GM23338 (cell line): ENCODE measurements at regions not wholly inside any gene's neighbourhood (a gene's known extent, or its start where the extent isn't known, plus 50 kb on each side); places are given as distances from the start of the nearest gene placed in this dataset.

ENCODE experiments used
- ATAC-seq: fragments of 200-7000 bp; cut with Tn5 transposase; 3 replicates; pipeline ENCODE4 v1.9.1; 2020
- DNase-seq: peaks from one replicate; pipeline ENCODE4 v3.0.0-alpha.2; 2015; ENCODE audit warnings: low spot score
- H2AFZ ChIP-seq: fragments of 200-600 bp; sonication (generic); 2 replicates; pipeline ENCODE4 v1.8.0; 2016; ENCODE audit warnings: antibody characterized with exemption, mild to moderate bottlenecking, moderate library complexity
- H3F3A ChIP-seq: fragments of 200-600 bp; sonication (generic); replicated peaks from 2 replicates; pipeline ENCODE4 v1.8.0; 2017; ENCODE audit warnings: antibody characterized with exemption, mixed run types, low read depth
- H3K27ac ChIP-seq: fragments of 200-600 bp; sonication (generic); 2 replicates; pipeline ENCODE4 v1.6.1; 2016; ENCODE audit warnings: low read depth
- H3K27me3 ChIP-seq: fragments of 200-600 bp; sonication (generic); 2 replicates; pipeline ENCODE4 v1.8.0; 2016; ENCODE audit warnings: mild to moderate bottlenecking, mixed run types, moderate library complexity; ENCODE audit not compliant: insufficient read depth
- H3K36me3 ChIP-seq: fragments of 200-600 bp; sonication (generic); 2 replicates; pipeline ENCODE4 v1.8.0; 2016; ENCODE audit warnings: mild to moderate bottlenecking; ENCODE audit not compliant: insufficient read depth
- H3K4me1 ChIP-seq: fragments of 200-600 bp; sonication (generic); 2 replicates; pipeline ENCODE4 v1.8.0; 2016; ENCODE audit warnings: mild to moderate bottlenecking, moderate library complexity; ENCODE audit not compliant: insufficient read depth
- H3K4me2 ChIP-seq: fragments of 200-600 bp; sonication (generic); 2 replicates; pipeline ENCODE4 v1.7.1; 2017; ENCODE audit warnings: mixed run types
- H3K4me3 ChIP-seq: fragments of 200-600 bp; sonication (generic); 2 replicates; pipeline ENCODE4 v1.6.1; 2016; ENCODE audit warnings: mixed run types
- H3K79me2 ChIP-seq: fragments of 200-600 bp; sonication (generic); replicated peaks from 2 replicates; pipeline ENCODE4 v1.8.0; 2017; ENCODE audit warnings: mild to moderate bottlenecking; ENCODE audit not compliant: insufficient read depth
- H3K9me2 ChIP-seq: fragments of 200-600 bp; sonication (generic); 2 replicates; pipeline ENCODE4 v1.8.0; 2017; ENCODE audit not compliant: insufficient read depth
- H4K20me1 ChIP-seq: fragments of 200-600 bp; sonication (generic); replicated peaks from 2 replicates; pipeline ENCODE4 v1.8.0; 2017; ENCODE audit warnings: mild to moderate bottlenecking; ENCODE audit not compliant: insufficient read depth
- H3K27ac Mint-ChIP-seq: 2 replicates; pipeline ENCODE4 v1.8.0; 2020; ENCODE audit warnings: inconsistent platforms, mild to moderate bottlenecking, moderate library complexity, mixed read lengths
- H3K27me3 Mint-ChIP-seq: 3 replicates; pipeline ENCODE4 v1.8.0; 2022; ENCODE audit warnings: low read depth, mild to moderate bottlenecking, moderate library complexity, mixed read lengths, inconsistent platforms; ENCODE audit not compliant: insufficient read depth, poor library complexity
- H3K36me3 Mint-ChIP-seq: 3 replicates; pipeline ENCODE4 v1.8.0; 2021; ENCODE audit warnings: low read depth, mild to moderate bottlenecking, inconsistent platforms, moderate library complexity, mixed read lengths
- H3K4me1 Mint-ChIP-seq: 3 replicates; pipeline ENCODE4 v1.8.0; 2020; ENCODE audit warnings: mild to moderate bottlenecking, inconsistent platforms, mixed read lengths
- H3K4me3 Mint-ChIP-seq: 3 replicates; pipeline ENCODE4 v1.8.0; 2021; ENCODE audit warnings: moderate library complexity, mild to moderate bottlenecking, inconsistent platforms, mixed read lengths
- H3K9me3 Mint-ChIP-seq: 3 replicates; pipeline ENCODE4 v1.8.0; 2020; ENCODE audit warnings: moderate library complexity, mild to moderate bottlenecking, inconsistent platforms, mixed read lengths
- CREB1 ChIP-seq: fragments of 250-450 bp; sonication (Bioruptor Pico); IDR thresholded peaks from 2 replicates; pipeline ENCODE4 v1.5.0; 2020; ENCODE audit warnings: low read depth, mild to moderate bottlenecking, moderate library complexity
- EZH2 ChIP-seq: fragments of 200-600 bp; sonication (generic); IDR thresholded peaks from one replicate; pipeline ENCODE4 v1.8.0; 2017; ENCODE audit warnings: antibody characterized with exemption, mild to moderate bottlenecking, low read depth; ENCODE audit not compliant: unreplicated experiment
- EZH2phosphoT487 ChIP-seq: fragments of 200-600 bp; sonication (generic); IDR thresholded peaks from one replicate; pipeline ENCODE4 v1.8.1; 2018; ENCODE audit warnings: antibody characterized with exemption; ENCODE audit not compliant: unreplicated experiment
- JUNB ChIP-seq: IDR thresholded peaks from one replicate; pipeline ENCODE4 v1.6.1; 2016; ENCODE audit warnings: antibody characterized with exemption; ENCODE audit not compliant: unreplicated experiment
- POLR2AphosphoS5 ChIP-seq: IDR thresholded peaks from 2 replicates; pipeline ENCODE4 v1.6.1; 2016; ENCODE audit warnings: antibody characterized with exemption, low read depth
- ZNF114 ChIP-seq: fragments of 250-450 bp; sonication (Bioruptor Pico); IDR thresholded peaks from 2 replicates; pipeline ENCODE4 v1.5.0; 2020; ENCODE audit warnings: mild to moderate bottlenecking, moderate library complexity
- ZNF331 ChIP-seq: fragments of 250-450 bp; sonication (Bioruptor Pico); IDR thresholded peaks from 2 replicates; pipeline ENCODE4 v1.5.0; 2020; ENCODE audit warnings: low read depth, mild to moderate bottlenecking, moderate library complexity
- TF ChIP-seq, protein P1 (sequence below): IDR thresholded peaks from 2 replicates; pipeline ENCODE4 v1.6.1; 2016; ENCODE audit warnings: antibody characterized with exemption
- TF ChIP-seq, protein P2 (sequence below), 2 experiments: fragments of 200-600 bp in 1 of 2; sonication (generic) in 1 of 2; conservative IDR thresholded peaks; 2 replicates each; pipeline versions ENCODE4 v1.5.1 to v1.6.1; 2016 to 2017; ENCODE audit warnings: antibody characterized with exemption in 2 of 2, low read depth in 2 of 2, mild to moderate bottlenecking in 2 of 2, moderate library complexity in 1 of 2
- TF ChIP-seq, protein P3 (sequence below): IDR thresholded peaks from one replicate; pipeline ENCODE4 v1.6.1; 2018; ENCODE audit warnings: antibody characterized with exemption; ENCODE audit not compliant: unreplicated experiment

DNA sequence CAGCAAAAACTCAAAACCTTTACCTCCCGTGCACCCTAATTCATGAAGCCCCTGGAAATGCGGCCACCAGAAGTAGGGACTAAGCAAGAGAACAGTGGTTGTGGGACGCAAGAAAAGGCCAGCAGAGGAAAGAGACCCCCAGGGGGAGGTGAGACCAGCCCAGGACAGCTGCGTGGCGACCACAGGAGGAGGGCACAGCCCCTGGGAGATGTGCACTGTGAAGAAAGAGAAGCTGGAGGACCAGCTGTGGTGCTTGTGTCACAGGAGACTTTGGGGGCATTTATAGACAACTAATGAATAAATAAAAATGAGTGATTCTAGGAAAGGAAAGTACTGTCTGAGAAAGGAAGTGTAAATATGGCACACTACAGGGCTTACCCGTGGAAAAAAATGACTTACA, 263.8 kb downstream of the EIPR1 start:
- Mint-ChIP-seq H3K36me3 (no peaks in the 10 kb centered on the region), H3K27ac (no peak overlapping the region), H3K9me3 (peaks cover 6% of the 10 kb centered on the region)

DNA sequence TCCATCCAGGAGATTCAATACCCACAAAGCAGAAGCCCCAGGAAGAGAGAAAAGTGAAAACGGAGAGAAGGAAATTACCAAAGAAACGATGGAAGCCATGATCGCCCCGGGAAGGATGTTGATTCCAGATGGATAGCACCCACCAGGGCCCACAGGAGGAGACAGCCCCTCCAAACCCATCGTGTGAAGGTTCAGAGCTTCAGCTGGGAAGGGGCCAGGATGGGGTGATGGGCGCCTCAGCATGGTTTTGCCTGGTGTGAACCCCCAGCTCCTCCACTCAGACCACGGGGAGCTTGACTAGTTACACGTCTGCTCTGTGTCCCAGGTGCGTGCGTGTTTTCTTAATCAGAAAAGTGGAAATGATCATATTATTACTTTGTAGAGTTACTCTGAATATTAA, 264.5 kb downstream of the EIPR1 start:
- Histone ChIP-seq H3K9me2 (no peaks in the 10 kb centered on the region), H3K79me2 (no peaks in the 10 kb centered on the region), H3K4me1 (no peaks in the 10 kb centered on the region), H2AFZ (no peak overlapping the region), H3K27me3 (no peaks in the 10 kb centered on the region), H3K4me2 (no peak overlapping the region), H3K27ac (no peak overlapping the region), H3F3A (peaks cover 9% of the 10 kb centered on the region), H4K20me1 (no peaks in the 10 kb centered on the region), H3K36me3 (no peaks in the 10 kb centered on the region), H3K4me3 (no peak overlapping the region)
- no peak overlapping the region for H3K4me3 Mint-ChIP-seq
- H3K27me3 Mint-ChIP-seq, result peaks cover 15% of the 10 kb centered on the region
- ATAC-seq (no peak), DNase-seq (no peak)
- H3K36me3 Mint-ChIP-seq, result no peaks in the 10 kb centered on the region
- peaks cover 6% of the 10 kb centered on the region for H3K4me1 Mint-ChIP-seq
- no peak overlapping the region for H3K27ac Mint-ChIP-seq
- peaks cover 6% of the 10 kb centered on the region for H3K9me3 Mint-ChIP-seq
- TF ChIP-seq POLR2AphosphoS5 (no peak), ZNF331 (CRISPR knock-in tag) (no peak), CREB1 (CRISPR knock-in tag) (no peak), EZH2phosphoT487 (no peak)
- TF ChIP-seq, protein P1, sequence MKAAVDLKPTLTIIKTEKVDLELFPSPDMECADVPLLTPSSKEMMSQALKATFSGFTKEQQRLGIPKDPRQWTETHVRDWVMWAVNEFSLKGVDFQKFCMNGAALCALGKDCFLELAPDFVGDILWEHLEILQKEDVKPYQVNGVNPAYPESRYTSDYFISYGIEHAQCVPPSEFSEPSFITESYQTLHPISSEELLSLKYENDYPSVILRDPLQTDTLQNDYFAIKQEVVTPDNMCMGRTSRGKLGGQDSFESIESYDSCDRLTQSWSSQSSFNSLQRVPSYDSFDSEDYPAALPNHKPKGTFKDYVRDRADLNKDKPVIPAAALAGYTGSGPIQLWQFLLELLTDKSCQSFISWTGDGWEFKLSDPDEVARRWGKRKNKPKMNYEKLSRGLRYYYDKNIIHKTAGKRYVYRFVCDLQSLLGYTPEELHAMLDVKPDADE, result no peak
- TF ChIP-seq, protein P2, sequence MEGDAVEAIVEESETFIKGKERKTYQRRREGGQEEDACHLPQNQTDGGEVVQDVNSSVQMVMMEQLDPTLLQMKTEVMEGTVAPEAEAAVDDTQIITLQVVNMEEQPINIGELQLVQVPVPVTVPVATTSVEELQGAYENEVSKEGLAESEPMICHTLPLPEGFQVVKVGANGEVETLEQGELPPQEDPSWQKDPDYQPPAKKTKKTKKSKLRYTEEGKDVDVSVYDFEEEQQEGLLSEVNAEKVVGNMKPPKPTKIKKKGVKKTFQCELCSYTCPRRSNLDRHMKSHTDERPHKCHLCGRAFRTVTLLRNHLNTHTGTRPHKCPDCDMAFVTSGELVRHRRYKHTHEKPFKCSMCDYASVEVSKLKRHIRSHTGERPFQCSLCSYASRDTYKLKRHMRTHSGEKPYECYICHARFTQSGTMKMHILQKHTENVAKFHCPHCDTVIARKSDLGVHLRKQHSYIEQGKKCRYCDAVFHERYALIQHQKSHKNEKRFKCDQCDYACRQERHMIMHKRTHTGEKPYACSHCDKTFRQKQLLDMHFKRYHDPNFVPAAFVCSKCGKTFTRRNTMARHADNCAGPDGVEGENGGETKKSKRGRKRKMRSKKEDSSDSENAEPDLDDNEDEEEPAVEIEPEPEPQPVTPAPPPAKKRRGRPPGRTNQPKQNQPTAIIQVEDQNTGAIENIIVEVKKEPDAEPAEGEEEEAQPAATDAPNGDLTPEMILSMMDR (conservative IDR thresholded peaks at IDR 0.05; ENCODE audit: low read depth in 2 of 2), result no peak

More for the DNA sequence above, 263.8 kb downstream of the EIPR1 start:
- Histone ChIP-seq H4K20me1 (no peaks in the 10 kb centered on the region), H3K79me2 (no peaks in the 10 kb centered on the region), H3K27me3 (no peaks in the 10 kb centered on the region), H3K4me2 (no peak overlapping the region), H2AFZ (no peak overlapping the region), H3K4me1 (no peaks in the 10 kb centered on the region), H3K27ac (no peak overlapping the region), H3F3A (peaks cover 9% of the 10 kb centered on the region), H3K36me3 (no peaks in the 10 kb centered on the region), H3K9me2 (no peaks in the 10 kb centered on the region), H3K4me3 (no peak overlapping the region)
- Mint-ChIP-seq H3K27me3 (peaks cover 11% of the 10 kb centered on the region), H3K4me3 (no peak overlapping the region), H3K4me1 (peaks cover 7% of the 10 kb centered on the region; the same call in 2 of the 3 replicates)
- DNase-seq (no peak), ATAC-seq (no peak)
- TF ChIP-seq EZH2, result no peak
- no peak for TF ChIP-seq ZNF114 (CRISPR knock-in tag)
- TF ChIP-seq CREB1 (CRISPR knock-in tag), result no peak
- TF ChIP-seq JUNB, result no peak
- TF ChIP-seq, protein P3, sequence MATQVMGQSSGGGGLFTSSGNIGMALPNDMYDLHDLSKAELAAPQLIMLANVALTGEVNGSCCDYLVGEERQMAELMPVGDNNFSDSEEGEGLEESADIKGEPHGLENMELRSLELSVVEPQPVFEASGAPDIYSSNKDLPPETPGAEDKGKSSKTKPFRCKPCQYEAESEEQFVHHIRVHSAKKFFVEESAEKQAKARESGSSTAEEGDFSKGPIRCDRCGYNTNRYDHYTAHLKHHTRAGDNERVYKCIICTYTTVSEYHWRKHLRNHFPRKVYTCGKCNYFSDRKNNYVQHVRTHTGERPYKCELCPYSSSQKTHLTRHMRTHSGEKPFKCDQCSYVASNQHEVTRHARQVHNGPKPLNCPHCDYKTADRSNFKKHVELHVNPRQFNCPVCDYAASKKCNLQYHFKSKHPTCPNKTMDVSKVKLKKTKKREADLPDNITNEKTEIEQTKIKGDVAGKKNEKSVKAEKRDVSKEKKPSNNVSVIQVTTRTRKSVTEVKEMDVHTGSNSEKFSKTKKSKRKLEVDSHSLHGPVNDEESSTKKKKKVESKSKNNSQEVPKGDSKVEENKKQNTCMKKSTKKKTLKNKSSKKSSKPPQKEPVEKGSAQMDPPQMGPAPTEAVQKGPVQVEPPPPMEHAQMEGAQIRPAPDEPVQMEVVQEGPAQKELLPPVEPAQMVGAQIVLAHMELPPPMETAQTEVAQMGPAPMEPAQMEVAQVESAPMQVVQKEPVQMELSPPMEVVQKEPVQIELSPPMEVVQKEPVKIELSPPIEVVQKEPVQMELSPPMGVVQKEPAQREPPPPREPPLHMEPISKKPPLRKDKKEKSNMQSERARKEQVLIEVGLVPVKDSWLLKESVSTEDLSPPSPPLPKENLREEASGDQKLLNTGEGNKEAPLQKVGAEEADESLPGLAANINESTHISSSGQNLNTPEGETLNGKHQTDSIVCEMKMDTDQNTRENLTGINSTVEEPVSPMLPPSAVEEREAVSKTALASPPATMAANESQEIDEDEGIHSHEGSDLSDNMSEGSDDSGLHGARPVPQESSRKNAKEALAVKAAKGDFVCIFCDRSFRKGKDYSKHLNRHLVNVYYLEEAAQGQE, result no peak
- no peak for TF ChIP-seq POLR2AphosphoS5
